ENCODE measurements at regions not wholly inside any gene's neighbourhood (a gene's known extent, or its start where the extent isn't known, plus 50 kb on each side); places are given as distances from the start of the nearest gene placed in this dataset.
"Not testable (repeated sequence)": the region's sequence is repeated elsewhere in the genome, so short reads cannot be mapped to it uniquely, and the experiment has no call there.

GRCh38 chr13:66144357-66144756, 1085.8 kb downstream of the PCDH9 start:
- not testable (repeated sequence) for DNase-seq

DNA sequence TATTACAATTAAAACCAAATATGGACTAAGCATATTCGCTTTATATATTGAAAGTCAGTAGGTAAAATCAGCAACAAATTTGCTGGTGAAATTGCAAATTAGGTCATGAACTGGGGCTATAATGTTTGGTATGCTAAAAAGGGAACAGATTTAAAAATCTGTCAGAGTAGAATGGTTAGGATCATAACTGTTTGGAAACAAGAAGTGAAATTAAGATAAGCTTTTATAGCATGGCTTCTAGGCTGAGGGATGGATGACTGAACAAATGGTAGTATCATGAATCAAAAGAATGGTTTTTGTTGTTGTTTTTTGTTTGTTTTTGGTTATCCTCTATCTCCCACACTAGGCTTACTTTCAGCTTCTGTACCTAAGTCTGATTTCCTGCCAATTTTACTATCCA, 1090.4 kb downstream of the PCDH9 start:
- DNase-seq = no peak

DNA sequence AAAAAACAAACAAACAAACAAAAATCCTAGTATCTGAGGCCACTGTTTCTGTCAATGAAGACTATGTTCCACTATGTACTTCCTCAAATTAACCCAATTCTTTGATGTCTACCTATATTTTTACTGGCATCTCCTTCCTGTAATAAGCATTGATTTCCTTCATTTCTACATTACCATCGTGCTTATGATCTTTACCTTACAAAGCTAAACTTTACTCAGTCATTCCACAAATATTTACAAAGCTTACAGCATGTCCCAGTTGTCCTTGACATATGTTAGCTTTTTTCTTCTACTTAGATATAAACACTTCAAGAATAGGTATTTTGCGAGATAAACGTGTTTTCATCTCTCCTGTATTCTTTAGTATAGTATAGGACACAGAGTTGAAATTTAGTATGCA, 1090.9 kb downstream of the PCDH9 start:
- no peak for DNase-seq

DNA sequence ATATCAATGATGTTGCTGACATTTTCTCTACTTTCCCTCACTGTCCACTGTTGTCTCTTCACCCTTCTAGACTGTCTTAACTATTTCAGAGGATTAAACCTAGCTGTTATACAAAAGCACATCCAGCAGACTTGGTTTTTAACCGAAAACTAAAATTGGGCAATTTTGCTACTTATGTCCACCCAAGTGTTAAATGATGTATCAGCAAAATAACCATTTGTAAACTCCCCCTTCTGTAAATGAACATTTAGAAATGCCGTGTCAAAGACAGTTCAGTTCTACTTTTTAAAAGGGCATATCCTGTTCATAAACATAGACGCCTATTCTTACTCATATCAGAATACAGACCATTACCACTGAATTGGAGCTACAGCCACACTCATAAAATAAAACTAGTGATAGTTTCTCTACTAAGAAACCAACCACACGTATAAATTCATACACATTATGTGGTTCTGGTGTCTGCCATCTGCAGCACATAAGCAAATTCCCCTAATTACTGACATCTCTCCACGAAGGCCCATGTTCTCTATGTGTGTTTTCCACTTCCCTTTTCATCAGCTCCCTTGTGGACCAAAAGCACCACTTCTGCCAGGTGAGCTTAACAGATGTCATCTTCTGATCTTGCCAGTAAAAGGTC, 1091.8 kb downstream of the PCDH9 start:
- DNase-seq = peak; percentile 64

- no peak for DNase-seq
Measured at GRCh38 chr13:66137384-66137783, 1092.8 kb downstream of the PCDH9 start.

GRCh38 chr13:66128692-66129269, 1101.4 kb downstream of the PCDH9 start:
- no peak for DNase-seq

GRCh38 chr13:66128201-66128600, 1101.9 kb downstream of the PCDH9 start:
- DNase-seq = no peak

DNA sequence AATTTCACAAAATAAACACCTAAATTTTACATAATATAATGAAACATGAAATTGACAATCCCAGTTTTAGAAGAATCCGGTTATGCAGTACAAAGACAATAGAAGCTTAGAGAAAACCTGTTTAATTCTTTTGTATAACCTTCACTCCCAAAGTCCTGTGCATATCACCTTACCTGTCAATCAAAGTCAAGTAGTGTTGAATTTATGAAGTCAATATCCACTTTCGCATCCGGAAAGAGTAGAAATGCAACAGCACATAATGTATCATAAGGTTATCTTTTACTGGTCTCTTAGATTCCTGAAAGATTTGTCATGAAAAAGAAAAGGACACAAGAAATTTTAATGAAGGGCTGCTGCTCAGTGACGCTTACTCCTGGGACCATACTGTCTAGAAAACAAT, 1112.6 kb downstream of the PCDH9 start:
- no peak for DNase-seq

DNA sequence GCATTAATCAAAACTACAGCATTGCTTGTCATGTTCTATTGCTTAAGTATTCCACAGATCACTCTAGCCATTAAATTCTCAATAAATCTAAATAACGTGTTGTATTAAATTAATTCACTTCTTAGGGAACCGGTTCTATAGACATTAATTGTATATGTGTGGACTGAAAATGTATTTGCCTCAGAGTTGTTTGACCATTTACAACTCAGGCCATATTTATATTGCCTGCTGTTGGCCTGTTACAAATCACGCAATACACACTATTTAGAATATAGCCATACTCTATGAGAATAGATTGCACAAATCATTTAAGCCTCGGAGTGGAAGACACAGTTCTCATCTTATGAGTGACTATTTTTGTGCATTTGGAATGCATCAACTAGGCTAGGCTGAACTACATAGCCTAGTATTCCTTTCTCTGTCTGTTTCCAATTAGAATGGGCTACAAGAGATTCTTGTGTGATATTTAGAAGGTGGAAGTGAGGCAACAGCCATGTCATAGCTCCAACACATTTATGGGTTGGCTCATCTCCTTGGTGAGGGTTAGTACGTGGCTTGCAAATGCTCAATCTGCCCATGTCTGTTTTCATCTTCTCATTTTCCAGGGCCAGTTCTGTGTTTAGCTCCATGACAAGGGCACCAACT, 1116.1 kb downstream of the PCDH9 start:
- DNase-seq = no peak

DNA sequence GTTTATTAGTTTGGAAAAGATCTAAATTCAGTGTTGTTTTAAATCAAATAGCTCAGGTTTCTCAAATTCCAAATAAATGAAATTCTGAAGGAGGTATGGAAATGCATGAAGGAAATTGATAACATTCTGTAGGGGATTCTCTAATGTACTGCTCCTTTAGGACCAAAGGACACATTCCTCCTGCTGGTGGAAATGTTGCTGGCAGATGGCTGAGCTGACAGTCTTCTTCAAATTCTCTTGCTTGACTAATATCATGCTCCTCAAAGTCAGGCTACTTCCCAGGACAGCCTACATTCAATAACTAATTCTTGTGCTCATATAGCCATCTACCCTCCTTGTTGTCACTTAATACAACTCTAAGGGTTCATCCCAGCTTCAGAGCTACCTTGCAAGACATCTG, 1118.5 kb downstream of the PCDH9 start:
- DNase-seq = no peak

DNA sequence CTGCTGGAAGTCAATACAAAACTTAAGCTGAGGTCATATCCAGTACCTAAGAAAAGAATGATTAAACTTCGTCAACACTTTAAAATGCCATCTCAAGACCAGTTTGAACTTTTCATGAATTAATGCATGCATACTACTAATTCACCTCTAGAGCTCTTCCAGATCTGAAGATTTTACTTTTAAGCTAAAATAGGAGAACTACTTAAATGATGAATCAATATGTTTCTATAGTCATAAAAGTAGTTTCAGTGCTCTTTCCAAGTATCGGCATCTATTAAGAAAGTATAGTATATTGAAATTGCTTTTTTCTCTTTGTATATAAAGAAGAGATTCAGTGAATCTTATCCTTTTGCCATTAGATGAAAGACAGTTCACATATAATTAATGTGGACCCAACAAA, 1123.9 kb downstream of the PCDH9 start:
- DNase-seq = no peak

GRCh38 chr13:66102864-66103263, 1127.3 kb downstream of the PCDH9 start:
- no peak for DNase-seq

- DNase-seq = no peak
Measured at GRCh38 chr13:66099825-66100224, 1130.3 kb downstream of the PCDH9 start.

- peak; percentile 21 for DNase-seq
Measured at GRCh38 chr13:66098931-66099628, 1131.1 kb downstream of the PCDH9 start.

DNA sequence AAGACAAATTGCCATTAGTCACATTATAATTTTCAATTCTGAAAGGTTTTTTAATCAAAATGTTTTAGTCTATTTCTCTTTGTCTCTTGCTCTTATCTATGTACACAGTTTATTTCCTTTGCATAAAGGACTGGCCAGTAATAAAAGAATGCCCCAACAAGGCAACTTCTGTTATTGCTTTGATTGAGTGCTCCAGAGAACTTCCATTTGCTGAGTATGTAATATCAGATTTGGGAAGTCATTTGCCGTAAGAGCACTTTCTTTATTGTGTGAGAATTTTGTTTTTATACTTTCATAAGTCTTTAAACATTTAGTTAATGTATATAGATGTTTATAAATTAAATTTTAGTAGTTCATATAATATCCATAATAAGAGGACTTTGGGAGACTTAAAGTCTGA, 1140.4 kb downstream of the PCDH9 start:
- no peak for DNase-seq

- DNase-seq = peak; percentile 22
Measured at GRCh38 chr13:66087269-66087710, 1142.8 kb downstream of the PCDH9 start.

- no peak for DNase-seq
Measured at GRCh38 chr13:66077132-66077689, 1152.9 kb downstream of the PCDH9 start.

- DNase-seq = no peak
Measured at GRCh38 chr13:66076417-66076816, 1153.7 kb downstream of the PCDH9 start.

DNA sequence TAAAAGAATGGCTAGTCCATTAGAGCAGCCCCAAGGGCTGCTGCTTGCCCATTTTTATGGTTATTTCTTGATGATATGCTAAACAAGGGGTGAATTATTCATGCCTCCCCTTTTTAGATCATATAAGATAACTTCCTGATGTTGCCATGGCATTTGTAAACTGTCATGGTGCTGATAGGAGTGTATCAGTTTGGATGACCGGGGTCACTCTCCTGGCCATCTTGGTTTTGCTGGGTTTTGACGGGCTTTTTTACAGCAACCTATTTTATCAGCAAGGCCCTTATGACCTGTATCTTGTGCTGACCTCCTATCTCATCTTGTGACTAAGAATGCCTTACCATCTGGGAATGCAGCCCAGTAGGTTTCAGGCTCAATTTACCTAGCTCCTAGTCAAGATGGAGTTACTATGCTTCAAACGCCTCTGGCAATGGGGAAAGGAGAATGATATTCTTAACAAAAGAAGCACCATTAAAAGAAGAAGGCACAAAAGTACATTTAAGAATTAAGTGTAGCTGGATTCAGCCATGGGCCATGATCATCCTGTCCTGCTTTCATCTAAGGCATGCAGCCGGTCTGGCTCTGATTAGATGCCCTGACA, 1156.0 kb downstream of the PCDH9 start:
- DNase-seq = no peak

GRCh38 chr13:66072097-66072496, 1158.0 kb downstream of the PCDH9 start:
- not testable (repeated sequence) for DNase-seq

DNA sequence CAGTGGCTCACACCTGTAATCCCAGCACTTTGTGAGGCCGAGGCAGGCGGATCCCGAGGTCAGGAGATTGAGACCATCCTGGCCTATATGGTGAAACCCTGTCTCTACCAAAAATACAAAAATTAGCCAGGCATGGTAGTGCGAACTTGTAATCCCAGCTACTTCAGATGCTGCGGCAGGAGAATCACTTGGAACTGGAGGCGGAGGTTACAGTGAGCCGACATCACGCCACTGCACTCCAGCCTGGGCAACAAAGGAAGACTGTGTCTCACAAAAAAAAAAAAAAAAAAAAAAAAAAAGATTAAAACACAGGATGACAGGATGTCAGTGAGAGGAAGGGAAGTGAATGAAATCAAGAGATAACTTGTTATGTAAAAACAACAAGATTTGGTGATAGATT, 1158.5 kb downstream of the PCDH9 start:
- DNase-seq = no peak

- no peak for DNase-seq
Measured at GRCh38 chr13:66071029-66071428, 1159.1 kb downstream of the PCDH9 start.

GRCh38 chr13:66069570-66069969, 1160.6 kb downstream of the PCDH9 start:
- DNase-seq = no peak
